GM12878 (cell line): ENCODE measurements at regions not wholly inside any gene's neighbourhood (a gene's known extent, or its start where the extent isn't known, plus 50 kb on each side); places are given as distances from the start of the nearest gene placed in this dataset.

Experiments
- CEBPB ChIP-seq, 2 experiments: fragments of 150-350 bp in 1 of 2; IDR thresholded peaks; 2 replicates each; pipeline ENCODE4 v1.6.1; 2012 to 2014; ENCODE audit warnings: low read depth in 2 of 2, low read length in 2 of 2, borderline replicate concordance in 1 of 2, inconsistent platforms in 1 of 2
- CTCF ChIP-seq, 3 experiments: IDR thresholded peaks in 2 of 3; conservative IDR thresholded peaks in 1 of 3; 2 replicates each; pipeline ENCODE4 v1.5.1; 2011; ENCODE audit warnings: low read depth in 3 of 3, low read length in 3 of 3, mild to moderate bottlenecking in 3 of 3, control low read depth in 2 of 3, moderate library complexity in 2 of 3, inconsistent platforms in 1 of 3, mixed read lengths in 1 of 3; ENCODE audit not compliant: control insufficient read depth in 2 of 3, insufficient read depth in 1 of 3; ENCODE audit errors: extremely low read depth in 1 of 3
- EGR1 ChIP-seq, 2 experiments: IDR thresholded peaks; 1 replicate in 1 of 2; 2 replicates in 1 of 2; pipeline ENCODE4 v1.6.1; 2011 to 2012; ENCODE audit warnings: low read depth in 2 of 2, low read length in 2 of 2, borderline replicate concordance in 1 of 2, mild to moderate bottlenecking in 1 of 2, moderate library complexity in 1 of 2
- EP300 ChIP-seq, 2 experiments: fragments of 150-350 bp in 1 of 2; IDR thresholded peaks; 2 replicates each; pipeline ENCODE4 v1.6.1; 2011 to 2012; ENCODE audit warnings: low read depth in 2 of 2, low read length in 2 of 2, borderline replicate concordance in 1 of 2, improper control_type of control experiment in 1 of 2, inconsistent platforms in 1 of 2; ENCODE audit not compliant: control insufficient read depth in 1 of 2
- EZH2 ChIP-seq: IDR thresholded peaks from 2 replicates; pipeline ENCODE4 v1.6.1; 2012; ENCODE audit warnings: low read depth, mild to moderate bottlenecking, control low read depth, inconsistent platforms, low read length, borderline replicate concordance; ENCODE audit not compliant: control insufficient read depth
- POLR2A ChIP-seq: IDR thresholded peaks from 2 replicates; pipeline ENCODE4 v1.6.1; 2011; ENCODE audit warnings: low read depth, mild to moderate bottlenecking, low read length
- SMAD1 ChIP-seq: fragments of 450-650 bp; IDR thresholded peaks from 2 replicates; pipeline ENCODE4 v1.6.1; 2018; ENCODE audit warnings: mild to moderate bottlenecking, low read depth; ENCODE audit not compliant: partially characterized antibody
- TCF12 ChIP-seq: IDR thresholded peaks from 2 replicates; pipeline ENCODE4 v1.6.1; 2011; ENCODE audit warnings: low read depth, mild to moderate bottlenecking, low read length
- YY1 ChIP-seq: IDR thresholded peaks from 2 replicates; pipeline ENCODE4 v1.6.1; 2011; ENCODE audit warnings: low read depth, mild to moderate bottlenecking, low read length
- ZZZ3 ChIP-seq: IDR thresholded peaks from 2 replicates; pipeline ENCODE4 v1.6.1; 2011; ENCODE audit warnings: low read depth; ENCODE audit not compliant: control insufficient read depth, insufficient read length

DNA sequence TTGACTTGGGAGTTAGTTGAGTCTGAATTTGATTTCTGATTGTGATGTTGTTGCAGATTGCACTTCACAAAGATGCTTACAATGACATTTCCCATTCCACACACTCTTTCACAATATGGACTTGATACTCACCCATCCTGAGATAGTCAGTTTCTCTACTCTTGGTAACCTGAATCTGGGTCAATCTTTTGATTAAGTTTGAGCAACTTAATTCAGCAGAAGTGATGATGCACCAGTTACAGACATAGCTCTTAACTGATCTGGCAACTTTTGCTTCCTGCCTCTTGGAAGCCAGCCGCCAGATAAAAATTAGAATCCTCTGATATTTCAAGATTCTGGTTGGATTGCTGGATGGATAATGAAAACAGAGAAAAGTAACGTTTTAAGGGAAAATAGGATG is 79.7 kb upstream of the OSMR start:
- TF ChIP-seq POLR2A (no peak), YY1 (no peak), SMAD1 (no peak), CTCF (IDR thresholded peaks at IDR 0.05 in 2 of 3, conservative IDR thresholded peaks at IDR 0.05 in 1 of 3; ENCODE audit: control insufficient read depth in 2 of 3, extremely low read depth in 1 of 3, insufficient read depth in 1 of 3, low read depth in 3 of 3, low read length in 3 of 3) (no peak), ZZZ3 (no peak), CEBPB (IDR thresholded peaks at IDR 0.05; ENCODE audit: borderline replicate concordance in 1 of 2, low read depth in 2 of 2, low read length in 2 of 2) (no peak), TCF12 (no peak), EZH2 (no peak), EP300 (IDR thresholded peaks at IDR 0.05; ENCODE audit: borderline replicate concordance in 1 of 2, control insufficient read depth in 1 of 2, low read depth in 2 of 2, low read length in 2 of 2) (no peak), EGR1 (IDR thresholded peaks at IDR 0.05; ENCODE audit: borderline replicate concordance in 1 of 2, low read depth in 2 of 2, low read length in 2 of 2) (no peak)
